ENCODE measurements at regions not wholly inside any gene's neighbourhood (a gene's known extent, or its start where the extent isn't known, plus 50 kb on each side); places are given as distances from the start of the nearest gene placed in this dataset.

- no peak for DNase-seq
Observed at GRCh38 chr21:40990366-40990765, 143.4 kb upstream of the DSCAM start.

- DNase-seq: no peak
Observed at GRCh38 chr21:40997831-40998230, 150.9 kb upstream of the DSCAM start.

GRCh38 chr21:41000838-41001237 lies 153.9 kb upstream of the DSCAM start:
- DNase-seq: no peak

GRCh38 chr21:41006636-41007035 lies 159.7 kb upstream of the DSCAM start:
- DNase-seq: no peak

GRCh38 chr21:41008351-41008750 lies 159.6 kb upstream of the BACE2 start:
- DNase-seq: no peak

- no peak for DNase-seq
Observed at GRCh38 chr21:41008974-41009373, 159.0 kb upstream of the BACE2 start.

- no peak for DNase-seq
Observed at GRCh38 chr21:41009398-41010100, 158.4 kb upstream of the BACE2 start.

- no peak for DNase-seq
Observed at GRCh38 chr21:41010101-41010435, 157.9 kb upstream of the BACE2 start.

- DNase-seq: no peak
Observed at GRCh38 chr21:41011098-41011731, 156.7 kb upstream of the BACE2 start.

- no peak for DNase-seq
Observed at GRCh38 chr21:41011951-41012366, 156.0 kb upstream of the BACE2 start.

- no peak for DNase-seq
Observed at GRCh38 chr21:41012425-41012824, 155.5 kb upstream of the BACE2 start.

- no peak for DNase-seq
Observed at GRCh38 chr21:41016472-41016871, 151.5 kb upstream of the BACE2 start.

GRCh38 chr21:41018431-41018830 lies 149.5 kb upstream of the BACE2 start:
- no peak for DNase-seq

- no peak for DNase-seq
Observed at GRCh38 chr21:41023936-41024335, 144.0 kb upstream of the BACE2 start.

GRCh38 chr21:41024341-41024740 lies 143.6 kb upstream of the BACE2 start:
- DNase-seq: no peak

- no peak for DNase-seq
Observed at GRCh38 chr21:41024746-41025254, 143.2 kb upstream of the BACE2 start.

- no peak for DNase-seq
Observed at GRCh38 chr21:41029571-41029970, 138.4 kb upstream of the BACE2 start.

- no peak for DNase-seq
Observed at GRCh38 chr21:41031701-41032220, 136.2 kb upstream of the BACE2 start.

GRCh38 chr21:41032541-41032940 lies 135.4 kb upstream of the BACE2 start:
- DNase-seq: no peak

- no peak for DNase-seq
Observed at GRCh38 chr21:41037212-41037611, 130.7 kb upstream of the BACE2 start.

GRCh38 chr21:41037936-41038335 lies 130.0 kb upstream of the BACE2 start:
- DNase-seq: no peak

- DNase-seq: no peak
Observed at GRCh38 chr21:41043014-41043413, 124.9 kb upstream of the BACE2 start.

- peak; percentile 80 for DNase-seq
Observed at GRCh38 chr21:41045534-41046268, 122.3 kb upstream of the BACE2 start.

- no peak for DNase-seq
Observed at GRCh38 chr21:41048145-41048544, 119.8 kb upstream of the BACE2 start.

All from NCI-H1417 treated with DMSO at 0.1 percent for 48 hours (cell line).